ENCODE measurements at regions not wholly inside any gene's neighbourhood (a gene's known extent, or its start where the extent isn't known, plus 50 kb on each side); places are given as distances from the start of the nearest gene placed in this dataset.

DNA sequence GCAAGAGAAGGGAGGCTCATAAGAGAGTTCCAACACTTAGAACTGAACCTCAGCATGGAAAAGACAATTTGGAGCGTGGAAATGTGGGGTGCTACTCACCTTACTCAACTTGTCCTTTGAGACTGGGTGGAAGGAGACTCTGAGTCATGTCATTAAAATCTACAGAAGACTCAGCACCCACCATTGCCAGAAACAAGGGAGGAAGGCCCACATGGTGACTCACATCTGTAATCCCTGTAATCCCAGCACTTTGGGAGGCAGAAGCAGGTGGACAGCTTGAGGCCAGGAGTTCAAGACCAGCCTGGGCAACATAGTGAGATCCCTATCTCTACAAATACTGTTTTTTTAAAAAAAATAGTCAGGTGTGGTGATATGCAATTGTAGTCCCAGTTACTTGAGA is 161.9 kb upstream of the UBE3A start:
- Histone ChIP-seq H3K4me3 (ENCODE audit: low read length, poor library complexity, severe bottlenecking) (no peak overlapping the region), H4K20me1 (ENCODE audit: insufficient read depth, low read length, poor library complexity, severe bottlenecking) (no peaks in the 10 kb centered on the region), H3K9me3 (ENCODE audit: insufficient read depth, low read depth, low read length) (peaks cover 5% of the 10 kb centered on the region; the same call in 1 of the 2 replicates), H3K9ac (ENCODE audit: low read depth, low read length, poor library complexity, severe bottlenecking) (no peak overlapping the region), H3K4me1 (ENCODE audit: insufficient read depth, low read length, poor library complexity, severe bottlenecking) (no peaks in the 10 kb centered on the region), H3K79me2 (ENCODE audit: insufficient read depth, low read length) (no peaks in the 10 kb centered on the region), H3K9me2 (replicated peaks; ENCODE audit: low read depth, low read length) (no peaks in the 10 kb centered on the region), H3K36me3 (ENCODE audit: insufficient read depth, low read length) (no peaks in the 10 kb centered on the region), H3K4me2 (ENCODE audit: low read depth, low read length, poor library complexity, severe bottlenecking) (no peak overlapping the region), H2AFZ (ENCODE audit: low read length) (no peak overlapping the region), H3F3A (ENCODE audit: low read depth) (no peaks in the 10 kb centered on the region), H3K27me3 (ENCODE audit: insufficient read depth, low read length, poor library complexity, severe bottlenecking) (no peaks in the 10 kb centered on the region)
- TF ChIP-seq EZH2phosphoT487 (IDR thresholded peaks at IDR 0.05; ENCODE audit: borderline replicate concordance) = no peak
- TF ChIP-seq, protein P1, sequence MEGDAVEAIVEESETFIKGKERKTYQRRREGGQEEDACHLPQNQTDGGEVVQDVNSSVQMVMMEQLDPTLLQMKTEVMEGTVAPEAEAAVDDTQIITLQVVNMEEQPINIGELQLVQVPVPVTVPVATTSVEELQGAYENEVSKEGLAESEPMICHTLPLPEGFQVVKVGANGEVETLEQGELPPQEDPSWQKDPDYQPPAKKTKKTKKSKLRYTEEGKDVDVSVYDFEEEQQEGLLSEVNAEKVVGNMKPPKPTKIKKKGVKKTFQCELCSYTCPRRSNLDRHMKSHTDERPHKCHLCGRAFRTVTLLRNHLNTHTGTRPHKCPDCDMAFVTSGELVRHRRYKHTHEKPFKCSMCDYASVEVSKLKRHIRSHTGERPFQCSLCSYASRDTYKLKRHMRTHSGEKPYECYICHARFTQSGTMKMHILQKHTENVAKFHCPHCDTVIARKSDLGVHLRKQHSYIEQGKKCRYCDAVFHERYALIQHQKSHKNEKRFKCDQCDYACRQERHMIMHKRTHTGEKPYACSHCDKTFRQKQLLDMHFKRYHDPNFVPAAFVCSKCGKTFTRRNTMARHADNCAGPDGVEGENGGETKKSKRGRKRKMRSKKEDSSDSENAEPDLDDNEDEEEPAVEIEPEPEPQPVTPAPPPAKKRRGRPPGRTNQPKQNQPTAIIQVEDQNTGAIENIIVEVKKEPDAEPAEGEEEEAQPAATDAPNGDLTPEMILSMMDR (conservative IDR thresholded peaks at IDR 0.05; ENCODE audit: low read length) = no peak

DNA sequence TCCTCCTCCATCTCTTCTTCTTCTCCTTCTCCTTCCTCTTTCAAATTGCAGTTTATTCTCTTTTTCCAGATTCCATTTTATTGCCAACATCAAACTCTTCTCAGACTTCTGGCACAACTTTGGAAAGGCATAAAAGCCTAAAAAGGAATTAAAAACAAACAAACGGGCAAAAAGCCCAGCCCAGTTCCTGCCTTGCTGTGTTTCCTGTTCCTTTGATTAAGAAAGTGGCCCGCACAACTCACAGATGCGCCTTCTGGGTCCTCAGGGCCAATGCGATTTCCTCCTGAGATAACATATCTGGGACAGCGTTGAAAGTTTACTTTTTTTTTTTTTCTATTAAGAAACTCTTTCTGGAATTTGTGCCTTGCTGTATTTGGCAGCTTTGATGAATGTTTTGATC is 158.7 kb upstream of the UBE3A start:
- H3K27me3 ChIP-seq (ENCODE audit: insufficient read depth, low read length, poor library complexity, severe bottlenecking) = no peaks in the 10 kb centered on the region
- H3K4me3 ChIP-seq (ENCODE audit: low read length, poor library complexity, severe bottlenecking) = no peak overlapping the region
- TF ChIP-seq, protein P1 (conservative IDR thresholded peaks at IDR 0.05; ENCODE audit: low read length) = no peak
- TF ChIP-seq EZH2phosphoT487 (IDR thresholded peaks at IDR 0.05; ENCODE audit: borderline replicate concordance) = no peak
- H3K79me2 ChIP-seq (ENCODE audit: insufficient read depth, low read length) = no peaks in the 10 kb centered on the region
- H3K4me1 ChIP-seq (ENCODE audit: insufficient read depth, low read length, poor library complexity, severe bottlenecking) = no peaks in the 10 kb centered on the region
- H3F3A ChIP-seq (ENCODE audit: low read depth) = no peaks in the 10 kb centered on the region
- no peak overlapping the region for H2AFZ ChIP-seq (ENCODE audit: low read length)
- H3K9me2 ChIP-seq (replicated peaks; ENCODE audit: low read depth, low read length) = no peaks in the 10 kb centered on the region
- H3K36me3 ChIP-seq (ENCODE audit: insufficient read depth, low read length) = no peaks in the 10 kb centered on the region
- no peak overlapping the region for H3K9ac ChIP-seq (ENCODE audit: low read depth, low read length, poor library complexity, severe bottlenecking)
- 0 out of 2 replicates have a peak, but pooled peaks cover 3% of the 10 kb centered on the region for H3K9me3 ChIP-seq (ENCODE audit: insufficient read depth, low read depth, low read length)
- no peak overlapping the region for H3K4me2 ChIP-seq (ENCODE audit: low read depth, low read length, poor library complexity, severe bottlenecking)
- no peaks in the 10 kb centered on the region for H4K20me1 ChIP-seq (ENCODE audit: insufficient read depth, low read length, poor library complexity, severe bottlenecking)

DNA sequence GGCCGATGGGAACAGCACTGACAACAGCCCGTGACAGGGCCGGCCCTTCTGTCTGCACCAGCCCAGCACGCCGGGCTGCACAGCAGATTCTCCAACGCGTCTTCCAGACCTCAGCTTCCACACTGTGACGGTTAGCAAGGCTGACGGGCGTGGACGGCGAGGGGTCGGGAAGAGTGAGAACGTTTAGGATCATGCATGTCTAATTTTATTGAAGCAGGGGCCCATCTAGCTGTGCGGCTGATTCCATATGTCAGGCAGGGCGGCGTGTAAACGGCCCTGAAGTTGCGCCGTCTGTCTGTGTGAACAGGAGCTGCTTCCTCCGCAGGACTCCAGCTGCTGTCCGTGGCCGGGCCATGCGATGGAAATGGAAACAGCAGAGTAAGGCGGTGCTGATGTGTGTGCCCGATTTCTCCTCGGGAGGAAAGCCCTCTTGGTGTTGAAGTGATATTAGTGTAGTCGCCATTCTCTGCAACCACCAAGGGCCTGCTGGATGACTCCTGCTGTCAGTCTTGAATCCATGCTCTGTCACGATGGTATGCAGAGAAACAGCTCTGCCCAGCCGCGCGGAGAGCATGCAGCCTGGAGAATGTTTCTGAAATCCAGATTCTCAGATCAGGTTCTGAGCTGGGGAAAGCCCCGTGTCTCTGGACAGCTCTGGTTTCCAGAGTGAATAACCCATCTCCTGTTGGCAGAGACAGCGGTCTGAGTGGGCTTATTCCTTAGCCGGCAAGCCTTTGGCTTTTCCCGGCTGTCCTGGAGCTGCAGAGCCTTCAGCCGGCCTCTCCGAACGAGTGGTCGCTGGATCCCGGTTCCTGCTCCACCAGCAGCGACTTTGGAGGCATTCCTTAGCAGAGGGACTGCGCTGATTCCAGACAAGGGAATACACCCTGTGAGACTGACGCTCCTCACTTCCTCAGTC is 158.1 kb upstream of the UBE3A start:
- Histone ChIP-seq H3K9me2 (replicated peaks; ENCODE audit: low read depth, low read length) (no peaks in the 10 kb centered on the region), H4K20me1 (ENCODE audit: insufficient read depth, low read length, poor library complexity, severe bottlenecking) (no peaks in the 10 kb centered on the region), H2AFZ (ENCODE audit: low read length) (no peak overlapping the region), H3K79me2 (ENCODE audit: insufficient read depth, low read length) (no peaks in the 10 kb centered on the region), H3F3A (ENCODE audit: low read depth) (no peaks in the 10 kb centered on the region), H3K4me1 (ENCODE audit: insufficient read depth, low read length, poor library complexity, severe bottlenecking) (no peaks in the 10 kb centered on the region), H3K9me3 (ENCODE audit: insufficient read depth, low read depth, low read length) (0 out of 2 replicates have a peak, but pooled peaks cover 3% of the 10 kb centered on the region), H3K27me3 (ENCODE audit: insufficient read depth, low read length, poor library complexity, severe bottlenecking) (no peaks in the 10 kb centered on the region), H3K4me2 (ENCODE audit: low read depth, low read length, poor library complexity, severe bottlenecking) (no peak overlapping the region), H3K9ac (ENCODE audit: low read depth, low read length, poor library complexity, severe bottlenecking) (no peak overlapping the region), H3K36me3 (ENCODE audit: insufficient read depth, low read length) (no peaks in the 10 kb centered on the region), H3K4me3 (ENCODE audit: low read length, poor library complexity, severe bottlenecking) (no peak overlapping the region)
- TF ChIP-seq, protein P1 (conservative IDR thresholded peaks at IDR 0.05; ENCODE audit: low read length) = no peak
- no peak for TF ChIP-seq EZH2phosphoT487 (IDR thresholded peaks at IDR 0.05; ENCODE audit: borderline replicate concordance)

Data from Loucy (cell line).